SK-N-SH (cell line): ENCODE measurements at regions not wholly inside any gene's neighbourhood (a gene's known extent, or its start where the extent isn't known, plus 50 kb on each side); places are given as distances from the start of the nearest gene placed in this dataset.

Experiments
- CTCF ChIA-PET: fragments of 300-600, 350-600 bp; formaldehyde crosslinking; extraction: SDS; loops from one replicate; lab custom pipeline; 2021; lab: Yijun Ruan, JAX
- POLR2A ChIA-PET: fragments of 350-600 bp; sonication (Branson Sonifier 250); formaldehyde crosslinking; extraction: SDS; loops from one replicate; lab custom pipeline; 2020; ENCODE audit warnings: antibody characterized with exemption, inconsistent platforms; lab: Yijun Ruan, JAX
- DNase-seq: peaks from one replicate; pipeline ENCODE4 v3.0.0; 2012
- H2AFZ ChIP-seq: fragments of 200-600 bp; sonication (generic); 2 replicates; pipeline ENCODE4 v1.8.1; 2016; ENCODE audit warnings: antibody characterized with exemption, mild to moderate bottlenecking, low read depth
- H3F3A ChIP-seq: fragments of 200-600 bp; sonication (generic); replicated peaks from 2 replicates; pipeline ENCODE3; 2016; ENCODE audit warnings: antibody characterized with exemption, mild to moderate bottlenecking; ENCODE audit not compliant: insufficient read depth
- H3K27ac ChIP-seq, 2 experiments: fragments of 200-500 bp in 1 of 2; fragments of 200-600 bp in 1 of 2; sonication (Bioruptor generic) in 1 of 2; sonication (generic), shearing (Covaris generic) in 1 of 2; 2 replicates each; pipeline versions ENCODE4 v1.5.1 to v1.6.1; 2014 to 2016; ENCODE audit warnings: low read depth in 2 of 2, inconsistent platforms in 1 of 2, low read length in 1 of 2, mild to moderate bottlenecking in 1 of 2, mixed read lengths in 1 of 2
- H3K27me3 ChIP-seq: fragments of 200-600 bp; sonication (generic), shearing (Covaris generic); 2 replicates; pipeline ENCODE4 v1.6.1; 2016; ENCODE audit warnings: mixed run types; ENCODE audit not compliant: insufficient read depth
- H3K36me3 ChIP-seq, 2 experiments: fragments of 200-500 bp in 1 of 2; fragments of 200-600 bp in 1 of 2; sonication (Bioruptor generic) in 1 of 2; sonication (generic) in 1 of 2; replicated peaks in 1 of 2; 2 replicates each; pipeline versions ENCODE3 to v1.5.1; 2014 to 2016; ENCODE audit warnings: low read length in 1 of 2, mild to moderate bottlenecking in 1 of 2; ENCODE audit not compliant: insufficient read depth in 2 of 2, control insufficient read depth in 1 of 2
- H3K4me1 ChIP-seq, 2 experiments: fragments of 200-500 bp in 1 of 2; fragments of 200-600 bp in 1 of 2; sonication (Bioruptor generic) in 1 of 2; sonication (generic), shearing (Covaris generic) in 1 of 2; 2 replicates each; pipeline versions ENCODE4 v1.5.1 to v1.6.1; 2014 to 2016; ENCODE audit warnings: low read depth in 1 of 2, low read length in 1 of 2, mixed run types in 1 of 2; ENCODE audit not compliant: insufficient read depth in 2 of 2, control insufficient read depth in 1 of 2
- H3K4me2 ChIP-seq: fragments of 200-600 bp; sonication (generic), shearing (Covaris generic); 2 replicates; pipeline ENCODE4 v1.6.1; 2017; ENCODE audit warnings: mixed run types
- H3K4me3 ChIP-seq, 2 experiments: fragments of 200-500 bp in 1 of 2; fragments of 200-600 bp in 1 of 2; sonication (Bioruptor generic) in 1 of 2; sonication (generic), shearing (Covaris generic) in 1 of 2; 2 replicates each; pipeline versions ENCODE4 v1.5.1 to v1.8.1; 2014 to 2016; ENCODE audit warnings: low read depth in 2 of 2, inconsistent platforms in 1 of 2, low read length in 1 of 2, mild to moderate bottlenecking in 1 of 2, mixed read lengths in 1 of 2, moderate library complexity in 1 of 2
- H3K79me2 ChIP-seq: fragments of 200-600 bp; sonication (generic); 2 replicates; pipeline ENCODE4 v1.8.1; 2017; ENCODE audit warnings: mild to moderate bottlenecking; ENCODE audit not compliant: insufficient read depth
- H3K9ac ChIP-seq: fragments of 200-600 bp; sonication (generic); 2 replicates; pipeline ENCODE4 v1.6.1; 2017; ENCODE audit warnings: mixed run types
- H3K9me2 ChIP-seq: fragments of 200-600 bp; sonication (generic); 2 replicates; pipeline ENCODE4 v1.6.1; 2017; ENCODE audit warnings: mixed run types
- H3K9me3 ChIP-seq: fragments of 200-600 bp; sonication (generic); 2 replicates; pipeline ENCODE4 v1.6.1; 2017; ENCODE audit warnings: mixed run types, mild to moderate bottlenecking, moderate library complexity
- H4K20me1 ChIP-seq: fragments of 200-600 bp; sonication (generic); 2 replicates; pipeline ENCODE4 v1.6.1; 2017; ENCODE audit warnings: mild to moderate bottlenecking, mixed run types; ENCODE audit not compliant: insufficient read depth
- CHD2 ChIP-seq: fragments of 150-350 bp; IDR thresholded peaks from 2 replicates; pipeline ENCODE4 v1.6.1; 2018; ENCODE audit warnings: low read length; ENCODE audit not compliant: partially characterized antibody
- EP300 ChIP-seq, 2 experiments: IDR thresholded peaks; 2 replicates each; pipeline versions ENCODE4 v1.4.0 to v1.6.1; 2012; ENCODE audit warnings: borderline replicate concordance in 1 of 2, low read depth in 1 of 2, low read length in 1 of 2
- FOSL2 ChIP-seq: IDR thresholded peaks from 2 replicates; pipeline ENCODE4 v1.4.0; 2012; ENCODE audit warnings: low read depth, mild to moderate bottlenecking, moderate library complexity, borderline replicate concordance
- FOXJ3 ChIP-seq: sonication (generic); formaldehyde crosslinking; IDR thresholded peaks from 2 replicates; pipeline ENCODE4 v1.5.1; 2020; ENCODE audit warnings: mild to moderate bottlenecking, missing genetic modification reagents
- GABPA ChIP-seq: IDR thresholded peaks from 2 replicates; pipeline ENCODE4 v1.4.0; 2012; ENCODE audit warnings: low read depth, mild to moderate bottlenecking
- JUND ChIP-seq: IDR thresholded peaks from 2 replicates; pipeline ENCODE4 v1.4.0; 2012
- MXI1 ChIP-seq: IDR thresholded peaks from 2 replicates; pipeline ENCODE4 v1.6.1; 2012; ENCODE audit warnings: mild to moderate bottlenecking, low read depth, low read length, improper control_type of control experiment
- NRF1 ChIP-seq: IDR thresholded peaks from 2 replicates; pipeline ENCODE4 v1.6.1; 2012; ENCODE audit warnings: low read depth, mild to moderate bottlenecking, low read length
- TCF12 ChIP-seq: IDR thresholded peaks from 2 replicates; pipeline ENCODE4 v1.4.0; 2012
- WGBS: methylation state at CpG from one replicate; pipeline ENCODE4 v1.1.6; 2017; ENCODE audit warnings: low lambda C conversion rate; 5-methylcytosine and 5-hydroxymethylcytosine counted together
- TF ChIP-seq, protein P1 (sequence below): fragments of 150-350 bp; IDR thresholded peaks from 2 replicates; pipeline ENCODE4 v1.6.1; 2016; ENCODE audit warnings: mild to moderate bottlenecking, low read depth, low read length
- TF ChIP-seq, protein P2 (sequence below): IDR thresholded peaks from 2 replicates; pipeline ENCODE4 v1.6.1; 2012; ENCODE audit warnings: mild to moderate bottlenecking, low read depth, low read length, moderate library complexity
- TF ChIP-seq, protein P3 (sequence below): IDR thresholded peaks from 2 replicates; pipeline ENCODE4; 2012

DNA sequence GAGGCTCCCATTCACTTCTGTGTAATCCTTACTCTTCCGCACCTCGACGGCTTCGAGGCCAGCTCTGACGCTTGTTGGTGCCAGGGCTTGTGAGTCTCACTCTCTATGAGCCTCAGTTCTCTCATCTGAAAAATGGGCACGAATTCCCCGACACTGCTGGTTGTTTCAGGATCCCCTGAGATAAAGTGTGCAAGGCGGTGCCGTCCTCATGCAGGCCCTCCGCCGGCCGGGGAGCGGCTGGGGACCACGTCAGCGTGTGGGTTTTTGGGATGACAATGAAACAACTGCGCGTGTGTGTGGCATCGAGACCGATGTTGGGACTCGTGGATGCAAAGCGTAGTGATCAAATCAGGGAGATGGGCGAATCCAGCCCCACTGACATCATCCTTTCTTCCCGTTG lies 75.6 kb downstream of the FOXL3 start:
- Histone ChIP-seq H3K36me3 (no peaks in the 10 kb centered on the region), H3F3A (no peaks in the 10 kb centered on the region), H3K4me2 (peak overlapping the region; percentile 62; the same call in 1 of the 2 replicates), H3K27me3 (peaks cover 6% of the 10 kb centered on the region; the same call in 1 of the 2 replicates), H2AFZ (no peak overlapping the region), H3K4me3 (no peak overlapping the region), H3K9me3 (no peaks in the 10 kb centered on the region), H4K20me1 (no peaks in the 10 kb centered on the region), H3K4me1 (peaks cover 4 to 5% of the 10 kb centered on the region in 2 experiments; a peak in 2 of 4 replicates), H3K27ac (no peak overlapping the region), H3K79me2 (no peaks in the 10 kb centered on the region), H3K9me2 (no peaks in the 10 kb centered on the region), H3K9ac (no peak overlapping the region)
- 75% methylated on average over 23 of the region's 23 CpGs for WGBS
- ChIA-PET CTCF (interaction anchor here (0.7 to 1.2 kb wide), 3 partner anchors 9 to 44 kb away, joined by 3 read pairs; no protein-coding TSS in a partner anchor), POLR2A (no interaction called here)
- TF ChIP-seq TCF12, result no peak
- no peak for TF ChIP-seq EP300 (IDR thresholded peaks at IDR 0.05; ENCODE audit: borderline replicate concordance in 1 of 2, low read depth in 1 of 2, low read length in 1 of 2)
- no peak for TF ChIP-seq CHD2
- TF ChIP-seq JUND, result no peak
- TF ChIP-seq, protein P1, sequence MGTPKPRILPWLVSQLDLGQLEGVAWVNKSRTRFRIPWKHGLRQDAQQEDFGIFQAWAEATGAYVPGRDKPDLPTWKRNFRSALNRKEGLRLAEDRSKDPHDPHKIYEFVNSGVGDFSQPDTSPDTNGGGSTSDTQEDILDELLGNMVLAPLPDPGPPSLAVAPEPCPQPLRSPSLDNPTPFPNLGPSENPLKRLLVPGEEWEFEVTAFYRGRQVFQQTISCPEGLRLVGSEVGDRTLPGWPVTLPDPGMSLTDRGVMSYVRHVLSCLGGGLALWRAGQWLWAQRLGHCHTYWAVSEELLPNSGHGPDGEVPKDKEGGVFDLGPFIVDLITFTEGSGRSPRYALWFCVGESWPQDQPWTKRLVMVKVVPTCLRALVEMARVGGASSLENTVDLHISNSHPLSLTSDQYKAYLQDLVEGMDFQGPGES, result no peak
- no peak for TF ChIP-seq GABPA
- TF ChIP-seq FOXJ3 (CRISPR knock-in tag), result no peak
- TF ChIP-seq, protein P2, sequence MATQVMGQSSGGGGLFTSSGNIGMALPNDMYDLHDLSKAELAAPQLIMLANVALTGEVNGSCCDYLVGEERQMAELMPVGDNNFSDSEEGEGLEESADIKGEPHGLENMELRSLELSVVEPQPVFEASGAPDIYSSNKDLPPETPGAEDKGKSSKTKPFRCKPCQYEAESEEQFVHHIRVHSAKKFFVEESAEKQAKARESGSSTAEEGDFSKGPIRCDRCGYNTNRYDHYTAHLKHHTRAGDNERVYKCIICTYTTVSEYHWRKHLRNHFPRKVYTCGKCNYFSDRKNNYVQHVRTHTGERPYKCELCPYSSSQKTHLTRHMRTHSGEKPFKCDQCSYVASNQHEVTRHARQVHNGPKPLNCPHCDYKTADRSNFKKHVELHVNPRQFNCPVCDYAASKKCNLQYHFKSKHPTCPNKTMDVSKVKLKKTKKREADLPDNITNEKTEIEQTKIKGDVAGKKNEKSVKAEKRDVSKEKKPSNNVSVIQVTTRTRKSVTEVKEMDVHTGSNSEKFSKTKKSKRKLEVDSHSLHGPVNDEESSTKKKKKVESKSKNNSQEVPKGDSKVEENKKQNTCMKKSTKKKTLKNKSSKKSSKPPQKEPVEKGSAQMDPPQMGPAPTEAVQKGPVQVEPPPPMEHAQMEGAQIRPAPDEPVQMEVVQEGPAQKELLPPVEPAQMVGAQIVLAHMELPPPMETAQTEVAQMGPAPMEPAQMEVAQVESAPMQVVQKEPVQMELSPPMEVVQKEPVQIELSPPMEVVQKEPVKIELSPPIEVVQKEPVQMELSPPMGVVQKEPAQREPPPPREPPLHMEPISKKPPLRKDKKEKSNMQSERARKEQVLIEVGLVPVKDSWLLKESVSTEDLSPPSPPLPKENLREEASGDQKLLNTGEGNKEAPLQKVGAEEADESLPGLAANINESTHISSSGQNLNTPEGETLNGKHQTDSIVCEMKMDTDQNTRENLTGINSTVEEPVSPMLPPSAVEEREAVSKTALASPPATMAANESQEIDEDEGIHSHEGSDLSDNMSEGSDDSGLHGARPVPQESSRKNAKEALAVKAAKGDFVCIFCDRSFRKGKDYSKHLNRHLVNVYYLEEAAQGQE, result no peak
- TF ChIP-seq MXI1, result no peak
- no peak for TF ChIP-seq NRF1
- TF ChIP-seq, protein P3, sequence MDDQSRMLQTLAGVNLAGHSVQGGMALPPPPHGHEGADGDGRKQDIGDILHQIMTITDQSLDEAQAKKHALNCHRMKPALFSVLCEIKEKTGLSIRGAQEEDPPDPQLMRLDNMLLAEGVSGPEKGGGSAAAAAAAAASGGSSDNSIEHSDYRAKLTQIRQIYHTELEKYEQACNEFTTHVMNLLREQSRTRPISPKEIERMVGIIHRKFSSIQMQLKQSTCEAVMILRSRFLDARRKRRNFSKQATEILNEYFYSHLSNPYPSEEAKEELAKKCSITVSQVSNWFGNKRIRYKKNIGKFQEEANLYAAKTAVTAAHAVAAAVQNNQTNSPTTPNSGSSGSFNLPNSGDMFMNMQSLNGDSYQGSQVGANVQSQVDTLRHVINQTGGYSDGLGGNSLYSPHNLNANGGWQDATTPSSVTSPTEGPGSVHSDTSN, result no peak
- no peak for TF ChIP-seq FOSL2
- no peak for DNase-seq
